IPS-15b (cell line): ENCODE measurements at regions not wholly inside any gene's neighbourhood (a gene's known extent, or its start where the extent isn't known, plus 50 kb on each side); places are given as distances from the start of the nearest gene placed in this dataset.
A peak's percentile ranks its signal among the peaks of the same experiment; 100 is the strongest.
"Not testable (repeated sequence)": the region's sequence is repeated elsewhere in the genome, so short reads cannot be mapped to it uniquely, and the experiment has no call there.

Experiments
- H3K27me3 ChIP-seq: one replicate; pipeline ENCODE4 v1.6.1; 2013; ENCODE audit warnings: low read length; ENCODE audit not compliant: control insufficient read depth, insufficient read depth
- H3K36me3 ChIP-seq: one replicate; pipeline ENCODE4 v1.6.1; 2013; ENCODE audit warnings: low read length; ENCODE audit not compliant: control insufficient read depth, insufficient read depth
- H3K4me1 ChIP-seq: one replicate; pipeline ENCODE4 v1.6.1; 2013; ENCODE audit warnings: mild to moderate bottlenecking, low read length; ENCODE audit not compliant: control insufficient read depth, insufficient read depth
- H3K4me3 ChIP-seq: one replicate; pipeline ENCODE4 v1.5.1; 2013; ENCODE audit warnings: low read depth, low read length
- H3K9ac ChIP-seq: one replicate; pipeline ENCODE4 v1.6.1; 2013; ENCODE audit warnings: low read depth, mild to moderate bottlenecking, low read length
- H3K9me3 ChIP-seq: one replicate; pipeline ENCODE4 v1.6.1; 2013; ENCODE audit warnings: mild to moderate bottlenecking, low read length; ENCODE audit not compliant: control insufficient read depth, insufficient read depth

DNA sequence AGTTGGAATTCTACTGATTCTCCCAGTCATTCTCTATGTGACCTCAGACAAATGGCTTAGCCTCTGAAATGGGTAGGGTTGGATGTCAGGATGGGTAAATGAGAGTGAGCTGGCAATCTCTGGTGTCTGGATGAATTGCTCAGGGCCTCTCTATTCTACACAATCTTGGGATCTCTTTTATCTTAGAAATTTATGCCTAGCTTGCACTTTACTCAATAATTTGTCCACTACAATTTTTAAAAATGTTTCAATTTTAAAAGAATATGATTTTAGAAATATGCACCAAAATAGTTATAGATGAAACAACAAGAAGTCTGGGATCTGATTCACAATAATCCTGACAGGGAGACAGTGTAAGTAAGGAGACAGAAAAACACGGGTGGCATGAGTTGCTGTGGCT is 134.1 kb downstream of the KLRB1 start:
- H3K36me3 ChIP-seq, H3K27me3 ChIP-seq, H3K9ac ChIP-seq: not testable (repeated sequence)

DNA sequence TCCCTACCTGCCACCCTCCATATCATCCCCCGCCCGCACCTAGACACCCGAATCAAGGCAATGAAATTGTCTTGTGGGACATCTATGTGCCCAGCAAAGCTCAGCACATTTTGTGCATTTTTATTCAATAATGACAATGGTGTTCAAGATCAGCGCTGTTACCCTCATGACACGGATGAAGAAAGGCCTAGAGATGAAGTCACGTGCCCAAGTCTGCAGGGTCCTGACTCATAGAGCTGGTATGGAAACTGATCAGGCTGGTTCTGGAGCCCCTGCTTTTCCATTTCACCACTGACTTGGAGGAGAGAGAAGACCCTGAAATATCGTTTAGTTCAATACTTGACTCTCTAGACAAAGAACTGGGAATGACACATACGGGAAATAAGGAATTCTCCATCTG is 136.2 kb downstream of the KLRB1 start:
- H3K4me3 ChIP-seq, H3K27me3 ChIP-seq, H3K9me3 ChIP-seq, H3K36me3 ChIP-seq, H3K9ac ChIP-seq, H3K4me1 ChIP-seq: not testable (repeated sequence)

More for the DNA sequence above, 134.1 kb downstream of the KLRB1 start:
- not testable (repeated sequence) for H3K4me1 ChIP-seq, H3K4me3 ChIP-seq, H3K9me3 ChIP-seq

DNA sequence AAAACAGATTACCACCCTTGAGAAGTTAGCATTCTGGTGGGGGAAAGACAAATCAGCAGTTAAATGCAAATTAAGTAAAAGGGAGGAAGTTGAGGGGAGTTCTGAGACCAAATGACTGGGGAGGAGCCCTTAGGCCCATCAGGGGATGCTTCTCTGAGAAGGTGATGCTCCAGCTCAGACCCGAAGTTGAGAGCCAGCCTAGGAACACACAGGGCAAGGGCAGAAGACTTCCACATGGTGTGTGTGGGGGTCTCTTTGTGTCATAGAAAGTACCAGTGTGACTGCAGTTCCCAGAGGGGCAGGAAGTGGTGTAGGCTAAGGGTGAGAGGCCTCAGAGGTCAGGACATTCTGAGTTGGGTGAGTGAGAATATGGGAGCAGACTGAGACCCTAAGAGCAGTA is 137.3 kb downstream of the KLRB1 start:
- not testable (repeated sequence) for H3K27me3 ChIP-seq, H3K4me1 ChIP-seq, H3K9me3 ChIP-seq, H3K9ac ChIP-seq, H3K36me3 ChIP-seq, H3K4me3 ChIP-seq

DNA sequence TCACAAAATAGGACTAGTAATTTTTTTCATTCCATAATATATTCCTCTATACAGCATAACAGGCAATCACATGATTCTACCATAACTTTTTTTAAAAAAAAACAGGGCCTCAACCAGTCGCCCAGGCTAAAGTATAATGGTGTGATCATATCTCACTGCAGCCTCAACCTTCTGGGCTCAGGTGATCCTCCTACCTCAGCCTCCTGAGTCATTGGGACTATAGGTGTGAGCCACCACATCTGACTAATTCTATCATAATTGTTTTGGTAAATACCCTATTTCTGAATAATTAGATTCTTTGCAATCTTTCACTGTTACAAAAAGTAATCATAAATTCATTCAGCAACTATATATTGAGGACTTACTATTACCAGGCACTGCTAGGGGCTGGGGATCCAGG is 137.8 kb downstream of the KLRB1 start:
- not testable (repeated sequence) for H3K4me1 ChIP-seq, H3K9me3 ChIP-seq, H3K36me3 ChIP-seq, H3K27me3 ChIP-seq, H3K9ac ChIP-seq, H3K4me3 ChIP-seq

DNA sequence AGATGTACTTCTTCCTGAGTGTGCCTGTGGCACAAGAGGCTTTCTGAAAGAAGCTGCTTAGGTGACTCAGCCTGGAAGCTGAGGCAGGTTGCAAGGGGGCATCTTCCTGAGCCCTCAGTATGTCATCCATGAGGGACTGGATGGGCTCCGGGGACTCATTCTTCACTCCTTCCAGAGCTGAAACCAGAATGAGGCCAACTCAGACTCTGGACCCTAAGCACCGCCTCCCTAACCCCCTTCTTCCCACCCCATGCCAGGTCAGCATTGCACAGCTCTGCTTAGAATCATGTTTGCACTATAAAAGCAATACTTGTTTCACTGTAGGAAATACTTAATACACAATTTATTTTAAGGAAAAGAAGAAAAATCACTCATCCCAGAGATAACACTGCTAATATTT is 138.3 kb downstream of the KLRB1 start:
- H3K27me3 ChIP-seq, H3K36me3 ChIP-seq, H3K9me3 ChIP-seq, H3K9ac ChIP-seq, H3K4me3 ChIP-seq, H3K4me1 ChIP-seq: not testable (repeated sequence)

DNA sequence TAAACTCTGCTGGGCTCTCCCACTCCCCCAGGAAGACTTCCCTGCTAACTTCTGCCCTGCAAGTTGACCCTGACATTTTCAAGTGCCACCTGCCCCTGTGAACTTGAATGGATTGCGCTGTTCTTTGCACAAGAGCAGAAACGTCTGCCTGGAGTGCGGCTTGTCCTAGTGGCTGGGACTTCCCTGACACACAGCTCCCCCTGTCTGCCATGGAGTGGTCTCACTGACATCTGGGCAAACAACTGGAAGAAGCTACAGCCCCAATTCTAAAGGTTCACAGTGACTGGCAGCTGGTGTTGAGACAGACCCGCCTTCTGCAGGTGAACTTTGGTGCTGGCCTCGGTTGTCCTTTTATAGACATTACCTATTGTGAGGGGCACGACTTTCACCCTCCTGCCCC is 138.7 kb downstream of the KLRB1 start:
- H3K4me1 ChIP-seq, H3K27me3 ChIP-seq, H3K9me3 ChIP-seq, H3K9ac ChIP-seq, H3K4me3 ChIP-seq, H3K36me3 ChIP-seq: not testable (repeated sequence)

DNA sequence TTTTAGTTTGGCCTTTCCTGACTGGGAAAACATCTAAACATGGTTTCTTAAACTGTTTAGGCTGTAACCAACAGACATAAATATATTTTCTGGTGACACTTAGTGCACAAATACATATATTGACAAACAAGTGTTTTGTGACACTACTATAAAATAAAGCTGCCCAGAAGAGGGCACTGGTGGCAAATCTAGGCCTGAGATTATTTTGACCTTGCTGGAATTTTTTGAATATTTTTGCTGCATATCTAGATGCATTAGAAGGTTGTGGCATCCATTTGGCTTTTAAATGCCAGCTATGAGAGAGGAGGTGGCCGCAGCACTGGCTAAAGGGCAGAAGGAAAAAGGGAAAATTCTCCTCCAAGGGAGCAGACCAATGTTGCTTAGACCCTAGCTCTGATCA is 139.6 kb downstream of the KLRB1 start:
- H3K4me3 ChIP-seq, H3K9me3 ChIP-seq, H3K27me3 ChIP-seq, H3K36me3 ChIP-seq, H3K4me1 ChIP-seq, H3K9ac ChIP-seq: not testable (repeated sequence)

DNA sequence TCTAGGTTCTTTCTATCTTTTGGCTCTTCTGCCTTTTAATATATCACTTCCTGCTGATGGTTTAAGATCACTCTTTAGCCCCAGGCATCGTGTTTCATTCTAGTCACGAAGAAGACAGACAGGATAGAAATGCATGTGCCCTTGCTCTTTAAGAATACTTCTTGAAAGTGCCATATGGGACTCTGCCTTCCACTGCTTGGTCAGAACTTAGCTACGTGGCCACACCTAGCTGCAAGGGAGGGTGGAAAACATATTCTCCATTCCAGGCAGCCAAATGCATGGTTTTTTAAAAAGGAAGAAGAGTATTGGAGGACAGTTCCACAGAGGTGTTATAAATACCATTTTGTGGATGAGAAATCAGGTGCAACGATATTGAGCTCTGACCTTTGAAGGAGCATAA is 143.3 kb downstream of the KLRB1 start:
- no peak overlapping the region for H3K9ac ChIP-seq
- peaks cover 2% of the 10 kb centered on the region for H3K4me1 ChIP-seq
- H3K9me3 ChIP-seq = no peaks in the 10 kb centered on the region
- no peaks in the 10 kb centered on the region for H3K27me3 ChIP-seq
- no peak overlapping the region for H3K4me3 ChIP-seq
- no peaks in the 10 kb centered on the region for H3K36me3 ChIP-seq

DNA sequence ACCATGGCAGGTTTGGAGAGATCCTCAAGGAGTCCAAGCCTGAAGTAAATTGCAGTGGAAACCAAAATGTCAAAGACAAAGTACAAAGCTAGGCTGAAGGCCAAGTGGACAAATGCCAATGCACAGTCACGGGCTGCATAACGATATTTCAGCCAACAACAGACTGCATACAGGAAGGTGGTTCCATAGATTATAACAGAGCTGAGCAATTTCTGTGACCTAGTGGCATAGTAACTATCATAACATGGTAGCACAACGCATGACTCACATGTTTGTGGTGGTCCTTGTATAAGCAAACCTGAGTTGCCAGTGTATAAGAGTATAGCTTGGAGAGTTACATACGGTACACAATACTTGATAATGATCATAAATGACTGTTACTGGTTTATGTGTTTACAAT is 152.2 kb downstream of the KLRB1 start:
- H3K4me1 ChIP-seq, H3K36me3 ChIP-seq, H3K27me3 ChIP-seq, H3K9ac ChIP-seq, H3K4me3 ChIP-seq, H3K9me3 ChIP-seq: not testable (repeated sequence)

DNA sequence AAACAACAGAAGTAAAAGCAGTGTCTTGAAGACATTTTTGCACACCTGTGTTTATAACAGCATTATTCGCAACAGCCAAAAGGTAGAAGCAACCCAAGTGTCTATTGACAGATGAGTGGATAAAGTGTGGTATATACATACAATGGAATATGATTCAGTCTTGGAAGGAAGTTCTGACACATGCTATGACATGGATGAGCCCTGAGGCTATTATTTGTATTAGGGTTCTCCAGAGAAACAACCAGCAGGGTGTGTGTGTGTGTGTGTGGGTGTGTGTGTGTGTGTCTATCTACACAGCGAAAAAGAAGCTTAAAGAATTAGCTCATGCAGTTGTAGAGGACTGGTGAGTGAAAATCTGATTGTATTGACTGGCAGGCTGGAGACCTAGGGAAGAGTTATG is 153.7 kb downstream of the KLRB1 start:
- not testable (repeated sequence) for H3K9me3 ChIP-seq, H3K4me3 ChIP-seq, H3K4me1 ChIP-seq, H3K36me3 ChIP-seq, H3K9ac ChIP-seq, H3K27me3 ChIP-seq

DNA sequence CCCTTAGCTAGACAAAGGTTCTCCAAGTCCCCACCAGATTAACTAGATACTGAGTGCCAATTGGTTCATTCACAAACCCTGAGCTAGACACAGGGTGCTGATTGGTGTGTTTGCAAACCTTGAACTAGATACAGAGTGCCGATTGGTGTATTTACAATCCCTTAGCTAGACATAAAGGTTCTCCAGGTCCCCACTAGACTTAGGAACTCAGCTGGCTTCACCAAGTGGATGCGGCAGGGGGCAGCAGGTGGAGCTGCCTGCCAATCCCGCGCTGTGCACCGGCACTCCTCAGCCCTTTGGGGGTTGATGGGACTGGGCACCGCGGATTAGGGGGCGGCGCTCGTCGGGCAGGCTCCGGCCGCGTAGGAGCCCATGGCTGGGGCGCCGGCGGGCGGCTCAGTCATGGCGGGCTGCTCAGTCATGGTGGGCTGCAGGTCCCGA is 157.6 kb downstream of the KLRB1 start:
- not testable (repeated sequence) for H3K9me3 ChIP-seq, H3K36me3 ChIP-seq, H3K4me1 ChIP-seq, H3K4me3 ChIP-seq, H3K9ac ChIP-seq, H3K27me3 ChIP-seq

DNA sequence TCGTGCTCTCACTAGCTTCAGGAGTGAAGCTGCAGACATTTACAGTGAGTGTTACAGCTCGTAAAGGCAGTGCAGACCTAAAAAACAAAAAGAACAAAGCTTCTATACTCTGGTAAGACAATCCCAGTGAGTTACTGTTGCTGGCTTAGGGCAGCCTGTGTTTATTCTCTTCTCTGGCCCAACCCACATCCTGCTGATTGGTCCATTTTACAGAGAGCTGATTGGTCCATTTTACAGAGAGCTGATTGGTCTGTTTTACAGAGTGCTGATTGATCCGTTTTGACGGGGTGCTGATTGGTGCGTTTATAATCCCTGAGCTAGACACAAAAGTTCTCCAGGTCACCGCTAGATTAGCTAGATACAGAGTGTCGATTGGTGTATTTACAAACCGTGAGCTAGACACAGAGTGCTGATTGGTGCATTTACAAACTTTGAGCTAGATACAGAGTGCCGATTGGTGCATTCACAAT is 158.0 kb downstream of the KLRB1 start:
- not testable (repeated sequence) for H3K27me3 ChIP-seq, H3K4me1 ChIP-seq, H3K4me3 ChIP-seq, H3K9ac ChIP-seq, H3K36me3 ChIP-seq, H3K9me3 ChIP-seq

DNA sequence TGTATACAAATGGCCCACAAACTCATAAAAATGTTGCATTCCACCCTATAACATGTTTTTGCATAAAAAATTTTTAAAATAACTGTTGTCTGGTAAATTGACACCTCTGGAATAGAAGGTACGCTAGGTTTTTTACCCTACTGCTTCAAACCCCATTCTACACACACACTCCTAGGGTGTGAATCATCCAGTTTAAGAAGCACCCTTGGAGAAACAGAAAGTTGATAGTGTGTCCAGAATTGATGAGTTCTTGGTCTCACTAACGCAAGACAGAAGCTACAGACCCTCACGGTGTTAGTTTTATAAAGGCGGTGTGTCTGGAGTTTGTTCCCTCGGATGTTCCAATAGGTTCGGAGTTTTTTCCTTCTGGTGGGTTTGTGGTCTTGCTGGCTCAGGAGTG is 158.5 kb downstream of the KLRB1 start:
- Histone ChIP-seq H3K36me3 (no peaks in the 10 kb centered on the region), H3K9ac (no peak overlapping the region), H3K4me1 (no peaks in the 10 kb centered on the region), H3K27me3 (no peaks in the 10 kb centered on the region), H3K4me3 (peak overlapping the region; percentile 75), H3K9me3 (no peaks in the 10 kb centered on the region)
